DND-41 (cell line): ENCODE measurements at regions not wholly inside any gene's neighbourhood (a gene's known extent, or its start where the extent isn't known, plus 50 kb on each side); places are given as distances from the start of the nearest gene placed in this dataset.

ENCODE experiments used
- ATAC-seq: fragments of 200-7000 bp; cut with Tn5 transposase; 3 replicates; pipeline ENCODE4 v1.9.1; 2021; ENCODE audit warnings: low read depth; ENCODE audit not compliant: insufficient read depth
- DNase-seq: peaks from one replicate; pipeline ENCODE4 v3.0.0-alpha.2; 2020
- H2AFZ ChIP-seq: 2 replicates; pipeline ENCODE4 v1.6.0; 2012; ENCODE audit warnings: low read depth, low read length
- H3K27ac ChIP-seq: 2 replicates; pipeline ENCODE4 v1.5.1; 2012; ENCODE audit warnings: low read length, inconsistent platforms
- H3K27me3 ChIP-seq: fragments of 200-600 bp; sonication (generic); 2 replicates; pipeline ENCODE4 v1.6.0; 2012; ENCODE audit warnings: low read length, mild to moderate bottlenecking, inconsistent platforms; ENCODE audit not compliant: insufficient read depth, poor library complexity
- H3K36me3 ChIP-seq: 2 replicates; pipeline ENCODE4 v1.5.1; 2012; ENCODE audit warnings: low read length, inconsistent platforms; ENCODE audit not compliant: insufficient read depth
- H3K4me1 ChIP-seq: 2 replicates; pipeline ENCODE4 v1.5.1; 2012; ENCODE audit warnings: mild to moderate bottlenecking, low read length; ENCODE audit not compliant: insufficient read depth
- H3K4me2 ChIP-seq: 2 replicates; pipeline ENCODE4 v1.6.0; 2012; ENCODE audit warnings: mild to moderate bottlenecking, moderate library complexity, low read length, inconsistent platforms; ENCODE audit not compliant: insufficient read depth
- H3K4me3 ChIP-seq, 2 experiments: fragments of 200-600 bp in 1 of 2; shearing (Covaris generic) in 1 of 2; 2 replicates each; pipeline ENCODE4 v1.5.1; 2012 to 2016; ENCODE audit warnings: inconsistent platforms in 2 of 2, low read length in 2 of 2, mild to moderate bottlenecking in 2 of 2, low read depth in 1 of 2, moderate library complexity in 1 of 2
- H3K79me2 ChIP-seq: 2 replicates; pipeline ENCODE4 v1.6.0; 2012; ENCODE audit warnings: low read length, inconsistent platforms; ENCODE audit not compliant: insufficient read depth
- H3K9ac ChIP-seq: 2 replicates; pipeline ENCODE4 v1.6.0; 2012; ENCODE audit warnings: low read depth, mild to moderate bottlenecking, inconsistent platforms, low read length, moderate library complexity
- H3K9me3 ChIP-seq: 2 replicates; pipeline ENCODE4 v1.5.1; 2012; ENCODE audit warnings: low read length, moderate library complexity, mild to moderate bottlenecking, inconsistent platforms; ENCODE audit not compliant: insufficient read depth, severe bottlenecking
- H4K20me1 ChIP-seq: 2 replicates; pipeline ENCODE4 v1.6.0; 2012; ENCODE audit warnings: low read length; ENCODE audit not compliant: insufficient read depth
- CTCF ChIP-seq: IDR thresholded peaks from 2 replicates; pipeline ENCODE4 v1.5.1; 2012; ENCODE audit warnings: borderline replicate concordance, low read length, moderate library complexity, mild to moderate bottlenecking; ENCODE audit not compliant: poor library complexity, severe bottlenecking; ENCODE audit errors: extremely low read depth
- EZH2 ChIP-seq: IDR thresholded peaks from 3 replicates; pipeline ENCODE4 v1.6.1; 2012; ENCODE audit warnings: borderline replicate concordance, low read depth, mild to moderate bottlenecking, moderate library complexity, low read length, inconsistent platforms; ENCODE audit not compliant: severe bottlenecking

- H3K79me2 ChIP-seq = no peaks in the 10 kb centered on the region
- no peaks in the 10 kb centered on the region for H3K36me3 ChIP-seq
- ATAC-seq = no peak
- no peak overlapping the region for H3K27ac ChIP-seq
- H4K20me1 ChIP-seq = no peaks in the 10 kb centered on the region
- H2AFZ ChIP-seq = no peak overlapping the region
- no peaks in the 10 kb centered on the region for H3K27me3 ChIP-seq
- TF ChIP-seq CTCF = no peak
- no peak for TF ChIP-seq EZH2
- H3K4me2 ChIP-seq = no peak overlapping the region
- no peak overlapping the region for H3K4me3 ChIP-seq
- no peaks in the 10 kb centered on the region for H3K9me3 ChIP-seq
- H3K9ac ChIP-seq = no peak overlapping the region
- no peaks in the 10 kb centered on the region for H3K4me1 ChIP-seq
- no peak for DNase-seq
Measured at GRCh38 chr6:10219510-10219909, 195.4 kb downstream of the TFAP2A start.

GRCh38 chr6:10217111-10217510, 197.8 kb downstream of the TFAP2A start:
- Histone ChIP-seq H3K4me1 (no peaks in the 10 kb centered on the region), H3K9ac (no peak overlapping the region), H3K9me3 (no peaks in the 10 kb centered on the region), H3K27me3 (no peaks in the 10 kb centered on the region), H3K36me3 (no peaks in the 10 kb centered on the region), H4K20me1 (no peaks in the 10 kb centered on the region), H3K4me3 (no peak overlapping the region), H3K4me2 (no peak overlapping the region), H2AFZ (no peak overlapping the region), H3K79me2 (no peaks in the 10 kb centered on the region), H3K27ac (no peak overlapping the region)
- DNase-seq (no peak), ATAC-seq (no peak)
- TF ChIP-seq EZH2 = no peak
- TF ChIP-seq CTCF = no peak

- no peak overlapping the region for H3K27ac ChIP-seq
- no peaks in the 10 kb centered on the region for H3K36me3 ChIP-seq
- no peaks in the 10 kb centered on the region for H3K4me1 ChIP-seq
- DNase-seq (no peak), ATAC-seq (no peak)
- H3K27me3 ChIP-seq = no peaks in the 10 kb centered on the region
- no peak overlapping the region for H3K4me3 ChIP-seq
- H3K4me2 ChIP-seq = no peak overlapping the region
- no peaks in the 10 kb centered on the region for H3K79me2 ChIP-seq
- no peak for TF ChIP-seq CTCF
- no peak for TF ChIP-seq EZH2
- H3K9ac ChIP-seq = no peak overlapping the region
- H4K20me1 ChIP-seq = no peaks in the 10 kb centered on the region
- no peak overlapping the region for H2AFZ ChIP-seq
- no peaks in the 10 kb centered on the region for H3K9me3 ChIP-seq
Measured at GRCh38 chr6:10215326-10216110, 199.4 kb downstream of the TFAP2A start.
